Ovary (tissue), 3 donors: ENCODE measurements at regions not wholly inside any gene's neighbourhood (a gene's known extent, or its start where the extent isn't known, plus 50 kb on each side); places are given as distances from the start of the nearest gene placed in this dataset.

Source experiments
- POLR2A ChIP-seq: fragments of 450-650 bp; IDR thresholded peaks from one replicate; pipeline ENCODE4 v1.6.1; 2017; ENCODE audit warnings: antibody characterized with exemption, mild to moderate bottlenecking, moderate library complexity
- TF ChIP-seq, protein P1 (sequence below), 3 donors: fragments of 450-650 bp in 2 of 3; fragments of 200-600 bp in 1 of 3; IDR thresholded peaks; one replicate each; pipeline versions ENCODE4 v1.5.1 to v1.8.0; 2016 to 2022; ENCODE audit warnings: antibody characterized with exemption in 3 of 3, mild to moderate bottlenecking in 1 of 3
- donor health status: DM: no; HTN: no; CAD: no.

DNA sequence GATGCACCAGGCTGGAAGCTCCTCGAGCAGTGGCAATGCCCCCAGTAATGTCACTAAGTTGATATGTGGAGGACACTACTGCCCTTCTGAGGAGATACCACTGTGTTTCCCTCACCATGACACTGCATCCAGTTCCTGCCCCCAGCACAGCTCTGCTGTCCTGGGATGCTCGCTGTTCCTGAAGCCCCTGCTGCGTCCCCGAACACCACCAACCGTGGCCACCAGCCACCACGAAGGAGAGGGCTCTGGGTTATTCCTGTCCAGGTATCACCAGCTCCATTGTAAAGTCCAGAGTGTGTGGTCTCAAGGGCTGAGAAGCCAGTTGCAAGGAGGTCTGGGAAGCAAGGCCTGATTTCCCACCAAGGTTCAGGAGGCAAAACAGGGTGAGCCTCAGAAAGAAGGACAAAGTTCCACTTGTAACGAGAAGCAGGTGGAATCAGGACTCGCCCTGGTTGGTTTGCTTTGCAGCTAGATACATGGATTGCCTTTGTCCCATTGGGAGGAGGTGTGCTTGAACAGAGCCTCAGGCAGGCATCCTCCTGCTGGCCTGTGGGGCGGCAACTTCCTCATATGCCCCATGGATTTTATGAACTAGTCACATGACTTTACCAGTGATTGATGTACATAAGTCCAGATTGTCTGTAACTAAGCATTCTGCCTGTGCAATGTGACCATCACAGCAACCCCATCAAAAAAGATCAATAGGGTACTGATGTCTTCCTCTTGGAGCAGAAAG is 427.0 kb upstream of the VSTM2A start:
- TF ChIP-seq, protein P1, sequence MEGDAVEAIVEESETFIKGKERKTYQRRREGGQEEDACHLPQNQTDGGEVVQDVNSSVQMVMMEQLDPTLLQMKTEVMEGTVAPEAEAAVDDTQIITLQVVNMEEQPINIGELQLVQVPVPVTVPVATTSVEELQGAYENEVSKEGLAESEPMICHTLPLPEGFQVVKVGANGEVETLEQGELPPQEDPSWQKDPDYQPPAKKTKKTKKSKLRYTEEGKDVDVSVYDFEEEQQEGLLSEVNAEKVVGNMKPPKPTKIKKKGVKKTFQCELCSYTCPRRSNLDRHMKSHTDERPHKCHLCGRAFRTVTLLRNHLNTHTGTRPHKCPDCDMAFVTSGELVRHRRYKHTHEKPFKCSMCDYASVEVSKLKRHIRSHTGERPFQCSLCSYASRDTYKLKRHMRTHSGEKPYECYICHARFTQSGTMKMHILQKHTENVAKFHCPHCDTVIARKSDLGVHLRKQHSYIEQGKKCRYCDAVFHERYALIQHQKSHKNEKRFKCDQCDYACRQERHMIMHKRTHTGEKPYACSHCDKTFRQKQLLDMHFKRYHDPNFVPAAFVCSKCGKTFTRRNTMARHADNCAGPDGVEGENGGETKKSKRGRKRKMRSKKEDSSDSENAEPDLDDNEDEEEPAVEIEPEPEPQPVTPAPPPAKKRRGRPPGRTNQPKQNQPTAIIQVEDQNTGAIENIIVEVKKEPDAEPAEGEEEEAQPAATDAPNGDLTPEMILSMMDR (IDR thresholded peaks at IDR 0.05): no peak
- TF ChIP-seq POLR2A: no peak
